ENCODE measurements at regions not wholly inside any gene's neighbourhood (a gene's known extent, or its start where the extent isn't known, plus 50 kb on each side); places are given as distances from the start of the nearest gene placed in this dataset.

- ATAC-seq (ENCODE audit: low FRiP score) (peak; percentile 49), DNase-seq (ENCODE audit: low spot score) (no peak)
- no peak for TF ChIP-seq CTCF (IDR thresholded peaks at IDR 0.05)
Observed at GRCh38 chr13:46489586-46490023, 63.4 kb upstream of the LRCH1 start.

GRCh38 chr13:46487748-46488147 lies 65.2 kb upstream of the LRCH1 start:
- no peak for DNase-seq (ENCODE audit: low spot score)
- no peak for TF ChIP-seq CTCF (IDR thresholded peaks at IDR 0.05)
- no peak for ATAC-seq (ENCODE audit: low FRiP score)

GRCh38 chr13:46486270-46486669 lies 66.7 kb upstream of the LRCH1 start:
- DNase-seq (ENCODE audit: low spot score), result no peak
- ATAC-seq (ENCODE audit: low FRiP score), result no peak
- no peak for TF ChIP-seq CTCF (IDR thresholded peaks at IDR 0.05)

- DNase-seq (ENCODE audit: low spot score) (no peak), ATAC-seq (ENCODE audit: low FRiP score) (no peak)
- TF ChIP-seq CTCF (IDR thresholded peaks at IDR 0.05), result no peak
Observed at GRCh38 chr13:46484561-46484960, 68.4 kb upstream of the LRCH1 start.

- DNase-seq (ENCODE audit: low spot score), result no peak
- no peak for TF ChIP-seq CTCF (IDR thresholded peaks at IDR 0.05)
- ATAC-seq (ENCODE audit: low FRiP score), result no peak
Observed at GRCh38 chr13:46481166-46481565, 71.8 kb upstream of the LRCH1 start.

GRCh38 chr13:46480131-46480530 lies 72.8 kb upstream of the LRCH1 start:
- no peak for DNase-seq (ENCODE audit: low spot score)
- ATAC-seq (ENCODE audit: low FRiP score), result no peak
- TF ChIP-seq CTCF (IDR thresholded peaks at IDR 0.05), result no peak

GRCh38 chr13:46479691-46480090 lies 73.3 kb upstream of the LRCH1 start:
- no peak for TF ChIP-seq CTCF (IDR thresholded peaks at IDR 0.05)
- ATAC-seq (ENCODE audit: low FRiP score), result no peak

More at GRCh38 chr13:46479691-46480090, 73.3 kb upstream of the LRCH1 start:
- DNase-seq (ENCODE audit: low spot score), result no peak
